IPS DF 4.7 (cell line): ENCODE measurements at regions not wholly inside any gene's neighbourhood (a gene's known extent, or its start where the extent isn't known, plus 50 kb on each side); places are given as distances from the start of the nearest gene placed in this dataset.
"Not testable (repeated sequence)": the region's sequence is repeated elsewhere in the genome, so short reads cannot be mapped to it uniquely, and the experiment has no call there.

ENCODE experiments used
- DNase-seq: peaks from one replicate; pipeline ENCODE4 v3.0.0-alpha.2; 2013; ENCODE audit warnings: low spot score; ENCODE audit errors: extremely low read depth

DNA sequence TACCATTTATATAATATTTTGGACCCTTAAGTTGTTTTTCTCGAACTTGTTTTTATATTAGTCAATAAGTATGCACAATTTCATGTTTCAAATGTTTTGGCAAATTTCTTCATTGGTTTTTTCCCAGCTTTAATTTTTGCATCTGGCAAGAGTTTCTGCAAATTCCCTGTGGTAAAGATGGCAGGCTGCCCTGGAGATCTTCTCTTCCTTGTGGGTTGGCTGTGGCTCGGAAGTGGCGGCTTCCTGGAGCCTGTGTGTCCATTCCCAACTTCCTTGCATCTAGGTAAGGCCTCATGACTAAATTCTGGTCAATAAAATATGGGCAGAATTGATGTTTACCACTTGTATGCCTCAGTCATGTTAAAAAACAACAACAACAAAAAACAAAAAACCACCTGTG is 818.6 kb downstream of the EPHA4 start:
- DNase-seq: no peak

DNA sequence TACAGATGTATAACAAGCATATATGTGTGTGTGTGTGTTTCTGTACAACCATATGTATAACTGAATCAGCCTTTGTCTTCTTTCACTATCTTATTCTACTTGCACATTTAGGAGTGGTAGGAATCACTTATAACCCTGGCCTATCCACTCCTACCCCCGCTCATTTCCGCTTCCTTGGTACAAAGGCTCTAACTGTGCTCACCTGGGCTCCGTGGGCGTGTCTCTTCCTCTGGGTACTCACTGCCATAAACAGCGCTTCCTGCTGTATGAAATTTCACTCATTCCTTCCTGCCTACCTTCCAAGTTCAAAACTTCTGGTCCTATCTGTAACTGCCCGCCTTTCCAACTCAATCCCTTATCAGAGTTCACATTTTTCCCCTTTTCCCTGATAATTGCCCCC is 815.5 kb downstream of the EPHA4 start:
- DNase-seq: no peak

DNA sequence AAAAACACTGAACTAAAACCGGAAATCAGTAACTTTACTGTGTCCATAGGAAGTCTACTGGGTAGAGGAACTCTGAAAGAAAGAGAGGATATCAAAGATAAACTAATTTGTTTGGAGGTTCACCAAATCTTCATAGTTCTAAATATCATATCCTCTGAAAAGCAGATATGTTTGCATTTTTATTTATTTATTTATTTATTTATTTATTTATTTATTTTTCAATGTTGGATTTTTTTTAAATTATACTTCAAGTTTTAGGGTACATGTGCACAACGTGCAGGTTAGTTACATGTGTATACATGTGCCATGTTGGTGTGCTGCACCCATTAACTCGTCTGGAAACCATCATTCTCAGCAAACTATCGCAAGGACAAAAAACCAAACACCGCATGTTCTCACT is 813.7 kb downstream of the EPHA4 start:
- DNase-seq: not testable (repeated sequence)

DNA sequence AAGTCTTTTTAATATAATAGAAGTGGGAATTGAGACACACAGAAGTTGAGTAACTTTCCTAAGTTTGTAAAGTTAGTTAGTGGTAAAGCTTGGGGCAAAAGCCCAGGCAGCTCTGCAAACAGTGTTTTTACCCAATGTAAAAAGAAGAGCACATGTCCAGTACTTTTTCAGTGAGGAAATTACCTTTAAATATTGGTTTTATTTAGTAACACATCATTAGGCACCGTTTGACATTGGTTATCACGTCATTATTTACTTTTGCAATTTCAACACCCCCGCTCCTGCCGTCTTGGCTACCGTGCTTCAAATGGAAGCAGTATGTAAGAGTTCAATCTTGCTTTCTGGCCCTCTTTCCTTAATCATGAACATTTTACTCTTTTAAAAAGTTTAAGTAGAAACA is 807.9 kb downstream of the EPHA4 start:
- no peak for DNase-seq

DNA sequence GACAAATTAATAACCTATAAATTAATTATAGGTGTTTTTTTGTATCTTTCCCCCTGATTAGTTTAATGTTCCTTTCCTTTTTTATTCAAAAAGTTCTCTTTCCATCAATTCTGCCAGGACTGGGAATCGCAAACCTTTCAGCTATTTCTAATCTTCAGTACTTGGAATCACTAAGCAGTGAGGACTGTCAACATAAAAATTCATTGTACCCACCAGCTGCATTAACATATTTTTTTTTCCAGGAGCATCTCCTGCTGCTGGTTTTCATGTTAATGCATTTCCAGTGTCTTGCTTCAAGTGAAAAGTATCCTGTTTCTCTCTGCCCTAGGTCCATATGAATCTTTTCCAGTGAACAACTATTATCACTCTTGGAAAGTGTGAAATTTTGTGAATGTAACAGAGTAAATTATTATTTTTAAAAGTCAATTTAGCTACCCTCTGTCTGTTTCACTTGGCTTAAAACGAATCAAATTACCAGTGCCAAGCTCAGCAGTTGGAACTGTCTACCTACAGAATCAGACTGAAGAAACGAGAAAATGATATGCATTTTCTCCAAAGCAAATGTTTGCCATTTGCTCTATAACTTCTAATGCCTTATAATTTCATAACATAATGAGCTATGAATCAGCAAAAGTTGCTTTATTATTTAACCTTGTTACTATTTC is 804.4 kb downstream of the EPHA4 start:
- no peak for DNase-seq

DNA sequence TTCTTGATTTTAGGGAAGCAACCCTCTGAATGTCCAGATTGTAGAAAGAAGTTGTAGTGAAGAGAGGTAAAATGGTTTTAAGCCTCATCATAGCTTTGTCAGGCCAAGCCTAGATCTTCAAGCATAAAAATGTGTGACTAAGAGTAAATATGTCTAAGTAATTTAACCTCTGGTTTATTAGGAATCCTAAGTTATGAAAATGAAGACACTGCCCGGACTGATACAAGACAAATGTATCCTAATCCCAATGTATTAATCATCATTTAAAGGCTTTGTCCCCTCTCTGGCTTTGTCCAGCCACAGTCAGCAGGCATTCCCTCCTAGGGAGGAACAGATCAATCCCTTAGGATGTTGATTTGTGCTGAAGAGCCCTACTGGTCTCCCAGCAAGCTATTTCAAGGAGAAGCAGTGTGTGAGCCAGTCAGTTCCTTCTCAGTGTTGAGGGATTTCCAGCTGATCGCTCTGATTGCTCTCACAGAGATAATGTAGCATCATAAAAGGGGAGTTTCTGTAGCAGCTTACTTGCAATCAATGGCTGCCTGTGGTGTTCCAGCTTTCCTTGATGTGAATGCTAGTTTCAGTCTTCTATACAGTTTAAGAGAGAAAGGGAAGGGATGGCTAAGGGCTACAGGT is 796.1 kb downstream of the EPHA4 start:
- DNase-seq: no peak

DNA sequence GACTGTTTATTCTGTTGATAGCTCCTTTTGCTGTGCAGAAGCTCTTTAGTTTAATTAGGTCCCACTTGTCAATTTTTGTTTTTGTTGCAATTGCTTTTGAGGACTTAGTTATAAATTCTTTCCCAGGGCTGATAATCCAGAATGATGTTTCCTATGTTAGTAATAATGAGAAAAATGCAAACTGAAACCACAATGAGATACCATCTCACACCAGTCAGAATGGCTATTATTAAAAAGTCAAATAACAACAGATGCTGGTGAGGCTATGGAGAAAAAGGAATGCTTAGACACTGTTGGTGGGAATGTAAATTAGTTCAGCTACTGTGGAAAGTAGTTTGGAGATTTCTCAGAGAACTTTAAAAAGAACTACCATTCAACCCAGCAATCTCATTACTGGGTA is 793.0 kb downstream of the EPHA4 start:
- not testable (repeated sequence) for DNase-seq

DNA sequence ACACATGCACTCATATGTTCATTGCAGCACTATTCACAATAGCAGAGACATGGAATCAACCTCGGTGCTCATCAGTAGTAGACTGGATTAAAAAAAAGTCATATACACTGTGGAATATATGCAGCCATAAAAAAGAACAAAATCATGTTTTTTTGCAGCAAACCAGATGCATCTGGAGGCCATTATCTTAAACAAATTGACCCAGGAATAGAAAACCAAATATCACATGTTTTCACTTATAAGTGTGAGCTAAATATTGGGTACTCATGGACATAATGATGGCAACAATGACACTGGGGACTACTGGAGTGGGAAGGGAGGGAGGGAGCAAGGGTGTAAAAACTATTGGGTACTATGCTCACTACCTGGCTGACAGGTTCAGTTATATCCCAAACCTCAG is 792.6 kb downstream of the EPHA4 start:
- no peak for DNase-seq

DNA sequence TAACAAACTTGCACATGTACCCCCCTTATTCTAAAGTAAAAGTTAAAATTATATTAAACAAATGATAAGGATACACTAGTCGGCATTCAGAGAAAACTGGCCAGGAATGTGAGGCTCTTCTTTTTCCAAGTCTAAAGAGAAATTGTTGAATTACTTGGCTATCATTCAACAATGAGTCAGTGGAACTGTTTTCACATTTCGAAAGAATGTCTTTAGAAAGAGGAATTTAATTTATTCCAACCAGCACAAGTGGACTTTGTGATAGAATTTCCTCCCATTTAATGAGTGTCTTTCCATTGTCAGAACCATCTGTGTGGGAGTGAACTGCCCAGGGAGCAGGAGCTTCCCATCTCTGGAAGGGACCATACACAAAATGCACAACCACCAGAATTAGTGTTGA is 792.2 kb downstream of the EPHA4 start:
- DNase-seq: no peak

DNA sequence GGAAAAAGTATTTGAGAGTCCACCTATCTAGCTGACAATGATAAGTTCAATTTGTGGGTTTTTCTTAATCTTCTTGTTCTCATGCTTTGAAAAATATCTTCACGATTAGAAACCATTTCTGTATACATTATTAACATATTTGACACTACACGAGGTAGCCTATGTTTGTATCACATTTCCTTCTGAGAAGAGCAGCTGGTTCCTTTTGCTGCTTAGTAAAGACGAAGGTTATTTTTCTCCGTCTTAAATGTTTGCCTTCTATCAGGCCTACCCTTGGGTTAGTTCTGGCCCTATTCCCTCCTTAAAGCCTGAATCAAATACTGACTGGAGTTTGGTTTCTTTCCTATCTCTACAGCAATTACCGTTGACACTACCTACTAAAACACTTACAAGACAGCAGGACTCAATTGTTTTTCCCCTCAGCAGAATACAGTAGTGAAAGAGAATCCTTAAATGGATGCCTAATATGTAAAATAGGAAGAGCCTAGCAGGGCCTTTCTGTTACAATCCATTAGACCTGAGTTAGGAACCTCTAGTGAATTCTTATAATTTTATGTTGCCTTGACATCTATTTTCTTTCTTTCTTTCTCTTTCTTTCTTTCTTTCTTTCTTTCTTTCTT is 790.4 kb downstream of the EPHA4 start:
- DNase-seq: no peak

DNA sequence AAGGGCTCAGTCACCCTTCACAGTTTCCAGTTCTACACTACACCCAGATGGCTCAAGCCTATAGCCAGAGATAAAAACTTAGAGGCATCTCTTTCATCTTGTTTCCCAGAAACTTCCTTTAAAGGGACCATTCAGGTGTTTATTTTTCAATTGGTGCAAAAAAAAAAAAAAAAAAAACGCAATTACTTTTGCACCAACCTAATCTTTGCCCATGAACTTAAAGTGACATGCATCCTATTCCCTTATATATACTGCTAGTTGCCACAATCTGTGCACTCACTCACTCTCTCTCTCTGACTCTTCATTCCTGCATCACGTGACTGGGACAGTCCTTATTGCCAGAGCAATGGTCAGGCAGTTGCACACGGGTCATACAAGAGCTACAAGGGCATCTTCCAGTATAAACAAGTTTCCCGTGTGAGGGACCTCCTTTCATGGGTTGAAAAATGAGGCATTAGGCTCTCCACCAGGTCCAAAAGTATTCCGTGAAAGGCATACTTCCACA is 789.4 kb downstream of the EPHA4 start:
- no peak for DNase-seq

DNA sequence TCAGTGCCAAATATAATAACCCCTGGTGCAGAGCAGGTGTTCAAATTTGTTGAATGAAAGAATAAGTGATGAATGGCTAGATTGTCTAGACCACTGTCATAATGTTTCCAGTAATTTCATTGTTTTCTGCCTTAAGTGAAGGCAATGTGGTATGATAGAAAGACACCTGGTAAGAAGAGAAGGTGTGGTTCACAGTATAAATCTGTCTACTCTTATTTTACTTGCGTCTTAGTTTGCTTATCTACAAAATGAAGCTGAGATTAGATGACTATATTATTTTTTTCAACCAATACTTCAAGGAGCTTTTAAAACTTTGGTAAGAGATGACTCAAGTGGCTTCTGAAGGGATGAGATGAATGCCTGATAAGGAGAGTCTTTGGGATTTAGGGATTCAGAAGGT is 788.4 kb downstream of the EPHA4 start:
- DNase-seq: no peak

DNA sequence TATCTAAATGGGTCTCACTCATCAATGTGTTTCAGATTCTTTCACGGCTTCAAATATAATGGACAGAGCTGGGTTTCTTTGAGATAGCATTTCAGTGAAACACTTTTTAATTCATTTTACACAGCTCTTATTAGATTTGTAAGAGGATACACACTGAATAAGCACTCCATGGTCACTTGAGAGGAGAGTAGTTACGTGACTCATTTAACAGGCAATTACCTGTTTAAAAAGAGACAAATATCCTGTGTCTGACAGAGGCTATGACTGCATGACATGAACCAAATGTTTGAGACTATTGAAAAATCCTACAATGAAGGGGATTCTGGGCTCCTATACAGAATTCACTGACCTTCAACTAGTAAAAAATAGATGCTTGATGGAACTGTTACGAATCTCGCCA is 786.9 kb downstream of the EPHA4 start:
- no peak for DNase-seq

DNA sequence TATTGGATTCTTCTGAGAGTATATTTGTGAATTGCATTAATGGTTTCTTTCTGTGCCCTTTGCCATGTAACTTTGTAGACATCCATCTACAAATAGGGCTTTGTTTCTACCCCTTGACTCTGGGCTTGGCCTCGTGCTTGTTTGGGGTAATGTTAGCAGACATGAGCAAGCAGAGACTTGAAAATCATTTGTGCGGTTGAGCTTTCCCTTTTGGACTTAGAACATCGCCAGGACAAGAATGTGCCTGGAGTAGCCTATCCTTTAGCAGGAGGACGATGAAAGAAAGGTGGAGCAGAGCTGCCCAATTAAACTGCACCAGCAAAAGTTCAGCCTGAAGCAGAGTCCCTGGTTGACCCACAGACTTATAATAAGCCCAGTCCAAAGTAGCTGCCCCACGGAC is 785.9 kb downstream of the EPHA4 start:
- no peak for DNase-seq

DNA sequence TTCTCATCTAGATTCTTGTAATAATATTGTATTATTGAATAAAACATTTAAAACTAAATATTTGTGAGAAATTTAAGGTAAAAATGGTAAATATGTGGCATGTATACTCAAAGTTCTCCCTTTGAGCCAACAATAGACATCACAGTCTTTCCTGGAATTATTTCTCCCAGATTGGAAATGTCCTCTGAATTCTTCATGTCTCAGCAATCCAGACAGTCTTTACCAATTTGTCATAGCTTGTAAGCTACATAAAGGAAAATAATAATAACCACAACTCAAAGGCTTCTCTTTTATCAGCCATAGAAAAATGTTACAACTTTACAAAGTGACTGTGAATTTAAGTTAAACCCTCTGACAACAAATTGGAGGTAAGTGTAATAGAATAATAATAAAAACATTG is 784.9 kb downstream of the EPHA4 start:
- no peak for DNase-seq

DNA sequence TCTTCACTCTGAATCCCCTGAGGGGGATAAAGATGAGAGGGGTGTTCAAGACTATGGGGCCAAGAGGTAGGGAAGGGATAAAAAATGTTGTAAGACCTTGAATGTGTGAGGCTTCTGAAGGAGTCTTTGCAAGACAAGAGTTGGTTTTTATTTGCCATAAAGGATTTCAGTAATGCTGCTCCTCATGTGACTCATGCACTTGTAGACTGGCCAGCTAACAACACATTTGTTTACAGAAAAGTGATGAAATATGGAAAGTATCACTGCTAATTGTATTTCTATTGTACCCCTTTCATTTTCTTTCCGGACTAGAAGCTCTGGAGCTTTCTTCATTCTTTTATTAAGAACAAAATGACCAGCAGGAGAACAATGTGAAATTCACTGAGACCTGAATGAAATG is 782.1 kb downstream of the EPHA4 start:
- no peak for DNase-seq

DNA sequence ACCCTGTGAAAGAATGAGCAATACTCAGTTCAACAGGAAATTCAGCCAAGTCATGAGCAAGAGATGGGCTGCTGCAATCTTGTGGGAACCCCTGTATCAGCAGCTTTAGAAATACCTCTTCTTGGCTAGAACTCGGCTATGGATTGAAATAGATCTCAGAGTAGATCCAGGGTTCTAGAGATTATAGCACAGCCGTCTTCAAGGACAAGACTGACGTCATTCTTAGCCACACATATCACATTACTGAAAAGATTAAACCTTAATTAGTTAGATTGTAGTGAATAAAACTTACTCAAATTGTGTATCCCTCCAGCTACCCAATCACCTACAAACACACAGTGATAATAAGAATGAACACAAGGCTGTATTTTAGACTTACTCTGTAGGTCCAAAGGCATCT is 776.4 kb downstream of the EPHA4 start:
- no peak for DNase-seq

DNA sequence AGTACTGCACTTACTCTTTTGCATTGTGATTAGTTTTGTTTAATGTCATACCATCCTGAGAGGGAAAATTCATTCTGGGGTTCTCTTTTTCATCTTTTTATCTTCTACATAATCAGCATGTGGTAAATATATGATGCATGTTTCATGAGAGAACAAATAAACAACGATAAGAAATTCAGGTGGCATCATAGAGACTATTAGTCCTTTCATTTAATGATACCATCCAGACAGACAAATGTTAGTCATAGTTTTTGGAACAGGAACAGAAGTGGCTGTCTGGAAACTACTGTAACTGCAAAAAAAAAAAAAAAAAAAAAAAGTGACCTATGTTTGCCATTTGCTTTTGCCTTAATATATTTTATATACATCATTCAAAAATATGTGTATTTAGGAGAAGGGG is 761.0 kb downstream of the EPHA4 start:
- DNase-seq: no peak

DNA sequence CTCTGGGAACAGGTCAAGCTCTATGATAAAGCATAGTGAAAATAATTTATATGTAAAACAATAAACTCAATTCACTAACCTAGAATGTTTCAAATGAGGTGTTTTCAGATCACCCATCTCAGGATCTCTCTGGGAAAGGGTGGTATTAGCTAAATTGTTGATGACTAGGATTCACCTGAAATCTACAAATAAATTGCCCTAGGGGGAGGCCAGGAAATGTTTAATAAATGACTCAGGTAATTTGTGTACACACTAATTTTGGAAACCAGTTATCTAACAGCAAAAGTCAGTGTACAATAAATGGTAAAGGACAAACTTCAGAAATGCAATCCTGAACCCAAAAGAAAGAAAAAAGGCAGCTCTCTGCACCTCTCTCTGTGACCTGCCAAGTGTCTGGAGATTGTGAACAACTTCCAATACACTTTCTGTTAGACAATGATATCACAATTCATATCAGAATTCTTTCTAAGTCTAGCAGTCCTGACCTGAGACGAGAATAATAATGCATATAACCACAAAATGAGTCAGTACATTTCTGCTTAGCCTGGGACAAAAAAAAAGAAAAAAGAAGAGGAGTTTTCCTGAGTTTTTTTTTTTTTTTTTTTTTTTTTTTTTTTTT is 760.0 kb downstream of the EPHA4 start:
- DNase-seq: no peak

DNA sequence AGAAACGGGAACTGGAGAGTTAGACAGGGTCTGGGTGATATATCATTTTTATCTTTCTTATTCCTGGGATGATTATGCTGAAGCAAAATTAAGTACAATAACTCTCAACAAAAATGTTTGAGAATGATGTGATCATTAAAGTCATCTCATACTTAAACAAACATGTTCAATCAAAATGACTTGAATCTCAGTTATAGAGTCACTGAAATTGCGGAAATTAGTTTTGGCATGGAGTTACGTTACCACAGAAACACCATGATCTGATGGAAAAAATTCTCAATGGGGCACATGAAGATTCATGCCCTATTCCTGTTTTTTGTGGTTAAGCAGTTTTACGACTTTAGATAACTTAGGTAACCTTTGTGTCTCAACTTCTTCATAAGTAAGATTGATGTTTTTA is 757.7 kb downstream of the EPHA4 start:
- no peak for DNase-seq

DNA sequence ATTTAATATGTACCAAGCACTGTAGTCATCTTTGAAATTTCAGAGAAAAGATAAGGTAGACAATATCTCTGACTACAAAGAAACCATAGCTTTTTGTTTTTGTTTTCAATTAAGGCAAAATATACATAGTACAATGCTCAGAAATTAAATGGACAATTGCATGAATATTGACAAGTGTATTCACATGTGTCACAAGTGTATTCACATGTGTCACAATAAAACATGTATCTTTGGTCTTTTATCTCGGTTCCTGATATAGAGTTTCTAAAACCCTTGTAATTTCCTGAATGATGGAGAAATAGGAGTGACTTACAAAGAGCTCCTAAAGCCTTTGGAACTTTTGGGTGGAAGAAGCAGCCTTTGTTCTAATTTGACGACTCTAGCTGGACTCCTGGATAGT is 756.4 kb downstream of the EPHA4 start:
- DNase-seq: no peak

DNA sequence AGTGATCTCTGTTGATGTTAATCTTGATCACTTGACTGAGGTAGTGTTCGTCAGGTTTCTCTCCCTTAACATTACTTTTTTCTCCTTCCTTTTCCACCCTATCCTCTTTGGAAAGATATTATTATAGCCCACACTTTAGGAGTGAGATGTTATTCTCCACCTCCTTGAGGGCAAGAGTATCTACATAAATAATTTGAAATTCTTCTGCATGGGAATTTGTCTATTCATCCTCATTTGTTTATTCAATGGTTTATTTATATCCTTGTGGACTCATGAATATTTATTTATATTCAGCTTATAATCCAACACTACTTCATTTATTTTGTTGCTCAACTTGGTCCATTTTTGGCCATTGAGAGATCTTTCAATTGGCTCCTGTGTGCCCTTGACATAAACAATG is 750.4 kb downstream of the EPHA4 start:
- DNase-seq: no peak
